ENCODE measurements at regions not wholly inside any gene's neighbourhood (a gene's known extent, or its start where the extent isn't known, plus 50 kb on each side); places are given as distances from the start of the nearest gene placed in this dataset.

GRCh38 chr10:34006471-34006870, 672.0 kb upstream of the NRP1 start:
- TF ChIP-seq EZH2phosphoT487 (IDR thresholded peaks at IDR 0.05; ENCODE audit: insufficient read depth, low read depth), result no peak
- no peak for TF ChIP-seq EZH2 (IDR thresholded peaks at IDR 0.05; ENCODE audit: insufficient read depth, poor library complexity, severe bottlenecking)
